GM18520 (cell line): ENCODE measurements at regions not wholly inside any gene's neighbourhood (a gene's known extent, or its start where the extent isn't known, plus 50 kb on each side); places are given as distances from the start of the nearest gene placed in this dataset.

ENCODE experiments used
- ATAC-seq: cut with Tn5 transposase; IDR thresholded peaks from one replicate; pipeline ENCODE4 v1.9.1; 2021; ENCODE audit not compliant: unreplicated experiment

GRCh38 chr20:21653628-21654027, 51.8 kb upstream of the PAX1 start:
- no peak for ATAC-seq

GRCh38 chr20:21643417-21643816, 62.0 kb upstream of the PAX1 start:
- no peak for ATAC-seq

GRCh38 chr20:21640556-21640955, 64.9 kb upstream of the PAX1 start:
- no peak for ATAC-seq

GRCh38 chr20:21633829-21634228, 71.6 kb upstream of the PAX1 start:
- no peak for ATAC-seq

- ATAC-seq: no peak
These were observed 72.8 kb upstream of the PAX1 start for GRCh38 chr20:21632735-21633053.

- ATAC-seq: no peak
These were observed 73.3 kb upstream of the PAX1 start for GRCh38 chr20:21632031-21632734.

- no peak for ATAC-seq
These were observed 76.7 kb upstream of the PAX1 start for GRCh38 chr20:21628800-21629199.

GRCh38 chr20:21623781-21624094, 81.7 kb upstream of the PAX1 start:
- ATAC-seq: no peak

- no peak for ATAC-seq
These were observed 82.2 kb upstream of the PAX1 start for GRCh38 chr20:21623074-21623780.

- ATAC-seq: no peak
These were observed 83.2 kb upstream of the PAX1 start for GRCh38 chr20:21622097-21622857.

- ATAC-seq: no peak
These were observed 86.6 kb upstream of the PAX1 start for GRCh38 chr20:21618759-21619416.

- peak; percentile 42 for ATAC-seq
These were observed 89.8 kb upstream of the PAX1 start for GRCh38 chr20:21615617-21616080.

- ATAC-seq: no peak
These were observed 90.5 kb upstream of the PAX1 start for GRCh38 chr20:21614980-21615379.

- no peak for ATAC-seq
These were observed 92.0 kb upstream of the PAX1 start for GRCh38 chr20:21613512-21613911.

- ATAC-seq: no peak
These were observed 95.5 kb upstream of the PAX1 start for GRCh38 chr20:21609981-21610380.

GRCh38 chr20:21609221-21609620, 95.4 kb upstream of the NKX2-2 start:
- ATAC-seq: no peak

- ATAC-seq: no peak
These were observed 94.9 kb upstream of the NKX2-2 start for GRCh38 chr20:21608777-21609176.

- no peak for ATAC-seq
These were observed 94.3 kb upstream of the NKX2-2 start for GRCh38 chr20:21607971-21608725.

GRCh38 chr20:21601799-21602198, 87.9 kb upstream of the NKX2-2 start:
- ATAC-seq: no peak

GRCh38 chr20:21586682-21587081, 72.8 kb upstream of the NKX2-2 start:
- ATAC-seq: no peak
